Epithelial cell of esophagus (primary cell): ENCODE measurements at regions not wholly inside any gene's neighbourhood (a gene's known extent, or its start where the extent isn't known, plus 50 kb on each side); places are given as distances from the start of the nearest gene placed in this dataset.

Experiments
- DNase-seq: peaks from one replicate; pipeline ENCODE4 v3.0.0; 2010; ENCODE audit warnings: low read depth
- H3K4me3 ChIP-seq: 2 replicates; pipeline ENCODE4 v1.5.1; 2011; ENCODE audit warnings: mild to moderate bottlenecking, low read length, control low read depth
- TF ChIP-seq, protein P1 (sequence below): IDR thresholded peaks from 2 replicates; pipeline ENCODE4 v1.5.1; 2011; ENCODE audit warnings: low read depth, mild to moderate bottlenecking, low read length, control low read depth, inconsistent platforms; ENCODE audit not compliant: insufficient read depth; ENCODE audit errors: missing control alignments

DNA sequence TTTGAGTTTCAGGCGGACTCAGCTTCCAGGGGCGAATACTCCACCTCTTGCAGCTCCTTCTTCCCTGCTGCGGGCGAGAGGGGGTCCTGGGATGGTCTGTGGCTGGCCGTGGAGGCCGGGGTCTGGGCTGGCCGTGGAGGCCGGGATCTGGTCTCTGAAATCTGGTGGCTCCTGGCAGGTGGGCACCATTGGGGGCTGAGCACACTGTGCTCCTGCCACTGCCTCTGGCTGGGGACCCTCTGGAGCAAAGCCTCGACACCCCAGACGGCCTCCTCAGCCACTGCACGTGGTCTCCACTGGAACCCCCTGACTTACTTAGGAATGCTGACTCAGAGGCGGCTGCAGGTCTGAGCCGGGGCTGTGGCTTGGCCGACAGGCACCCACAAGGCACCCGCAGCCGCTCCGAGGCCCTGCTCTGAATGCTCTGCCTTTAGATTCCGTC is 100.1 kb upstream of the ALKAL2 start:
- DNase-seq, result no peak
- TF ChIP-seq, protein P1, sequence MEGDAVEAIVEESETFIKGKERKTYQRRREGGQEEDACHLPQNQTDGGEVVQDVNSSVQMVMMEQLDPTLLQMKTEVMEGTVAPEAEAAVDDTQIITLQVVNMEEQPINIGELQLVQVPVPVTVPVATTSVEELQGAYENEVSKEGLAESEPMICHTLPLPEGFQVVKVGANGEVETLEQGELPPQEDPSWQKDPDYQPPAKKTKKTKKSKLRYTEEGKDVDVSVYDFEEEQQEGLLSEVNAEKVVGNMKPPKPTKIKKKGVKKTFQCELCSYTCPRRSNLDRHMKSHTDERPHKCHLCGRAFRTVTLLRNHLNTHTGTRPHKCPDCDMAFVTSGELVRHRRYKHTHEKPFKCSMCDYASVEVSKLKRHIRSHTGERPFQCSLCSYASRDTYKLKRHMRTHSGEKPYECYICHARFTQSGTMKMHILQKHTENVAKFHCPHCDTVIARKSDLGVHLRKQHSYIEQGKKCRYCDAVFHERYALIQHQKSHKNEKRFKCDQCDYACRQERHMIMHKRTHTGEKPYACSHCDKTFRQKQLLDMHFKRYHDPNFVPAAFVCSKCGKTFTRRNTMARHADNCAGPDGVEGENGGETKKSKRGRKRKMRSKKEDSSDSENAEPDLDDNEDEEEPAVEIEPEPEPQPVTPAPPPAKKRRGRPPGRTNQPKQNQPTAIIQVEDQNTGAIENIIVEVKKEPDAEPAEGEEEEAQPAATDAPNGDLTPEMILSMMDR, result no peak
- no peak overlapping the region for H3K4me3 ChIP-seq

DNA sequence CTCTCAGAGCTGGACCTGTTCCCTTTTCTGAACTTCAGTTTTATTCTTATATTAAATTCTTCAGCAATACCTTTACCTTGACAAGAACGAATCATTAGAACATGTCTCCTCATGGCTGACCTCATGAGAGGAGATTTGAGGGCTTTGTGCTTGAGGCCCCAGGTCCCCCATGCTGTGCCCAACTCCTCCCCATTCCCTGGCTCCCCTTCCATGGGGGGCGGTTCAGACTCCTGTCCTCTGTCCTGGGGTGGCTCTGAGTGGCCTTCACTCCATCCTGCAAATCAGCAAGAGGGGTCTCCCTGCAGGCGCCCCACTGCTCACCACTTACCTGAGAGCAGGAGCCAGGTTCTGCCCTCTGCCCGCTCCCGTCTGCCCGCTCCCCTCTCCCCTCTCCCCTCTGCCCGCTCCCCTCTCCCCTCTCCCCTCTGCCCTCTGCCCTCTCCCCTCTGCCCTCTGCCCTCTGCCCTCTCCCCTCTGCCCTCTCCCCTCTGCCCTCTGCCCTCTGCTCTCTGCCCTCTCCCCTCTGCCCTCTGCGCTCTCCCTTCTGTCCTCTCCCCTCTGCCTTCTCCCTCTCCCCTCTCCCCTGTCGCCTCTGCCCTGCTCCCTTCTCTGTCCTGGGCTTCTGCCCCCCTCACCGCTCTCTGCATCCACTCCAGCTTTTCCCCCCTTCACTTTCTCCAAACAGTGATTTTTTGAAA is 98.7 kb upstream of the ALKAL2 start:
- no peak for DNase-seq
- TF ChIP-seq, protein P1, result no peak
- H3K4me3 ChIP-seq, result no peak overlapping the region

DNA sequence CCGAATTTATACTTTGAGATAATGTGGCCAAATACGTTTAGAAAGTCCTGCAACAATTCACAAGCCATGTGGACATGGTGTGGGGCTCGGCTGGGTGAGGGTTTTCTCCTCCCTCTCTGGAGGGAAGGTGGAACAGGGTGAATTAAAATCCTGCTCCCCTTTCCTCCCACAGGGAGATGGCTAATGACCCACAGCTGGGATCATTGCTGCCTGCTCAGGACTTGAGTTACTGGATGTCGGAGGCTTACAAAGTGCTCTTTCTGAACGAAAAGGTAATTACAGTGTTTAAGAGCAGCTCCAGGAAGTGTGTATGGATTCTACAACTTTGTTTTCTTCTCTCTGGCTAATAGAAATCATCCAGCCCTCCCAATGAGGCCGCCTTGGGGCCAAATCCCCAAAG is 97.9 kb upstream of the ALKAL2 start:
- no peak for DNase-seq
- TF ChIP-seq, protein P1, result no peak
- no peak overlapping the region for H3K4me3 ChIP-seq

DNA sequence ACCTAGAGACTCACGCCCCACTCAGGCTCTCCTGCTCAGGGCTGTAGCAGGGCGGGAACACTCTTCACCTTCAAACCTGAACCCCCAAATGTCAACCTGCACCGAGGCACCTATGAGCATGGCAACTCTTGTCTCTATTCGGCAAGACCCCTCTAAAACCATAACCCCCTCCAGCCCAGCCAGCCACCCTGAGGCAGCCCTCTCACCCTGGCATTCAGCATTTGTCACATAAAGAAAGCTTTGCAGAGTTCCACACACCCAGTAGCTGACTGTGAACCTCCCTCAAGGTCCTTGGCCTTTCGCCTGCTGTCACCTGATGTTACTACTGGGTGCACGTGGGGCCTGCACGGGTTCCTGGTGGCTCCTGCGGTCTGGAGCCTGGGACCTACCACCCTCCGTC is 97.2 kb upstream of the ALKAL2 start:
- no peak for DNase-seq
- TF ChIP-seq, protein P1, result no peak

DNA sequence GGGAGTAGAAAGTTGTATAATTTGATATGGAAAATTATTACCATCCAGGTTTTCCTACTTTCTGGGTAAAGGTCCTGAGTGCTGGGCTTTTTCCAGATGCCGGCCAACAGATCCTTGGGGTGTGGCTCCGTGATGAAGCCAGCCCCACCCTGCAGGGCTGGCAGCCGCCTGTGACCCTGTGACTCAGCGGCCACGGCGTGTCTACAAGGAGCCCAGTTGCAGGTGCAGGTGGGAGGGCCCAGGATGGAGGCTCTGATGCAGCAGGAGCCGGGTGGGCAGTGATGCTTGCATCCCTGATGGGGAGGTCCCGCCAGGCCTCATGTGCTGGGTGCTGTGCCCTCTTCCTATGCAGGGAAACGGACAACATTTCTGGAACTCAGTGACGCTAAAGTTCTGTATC is 96.0 kb upstream of the ALKAL2 start:
- peak; percentile 2 for DNase-seq
- H3K4me3 ChIP-seq, result no peak overlapping the region
- TF ChIP-seq, protein P1, result no peak

More for the DNA sequence above, 97.2 kb upstream of the ALKAL2 start:
- no peak overlapping the region for H3K4me3 ChIP-seq

DNA sequence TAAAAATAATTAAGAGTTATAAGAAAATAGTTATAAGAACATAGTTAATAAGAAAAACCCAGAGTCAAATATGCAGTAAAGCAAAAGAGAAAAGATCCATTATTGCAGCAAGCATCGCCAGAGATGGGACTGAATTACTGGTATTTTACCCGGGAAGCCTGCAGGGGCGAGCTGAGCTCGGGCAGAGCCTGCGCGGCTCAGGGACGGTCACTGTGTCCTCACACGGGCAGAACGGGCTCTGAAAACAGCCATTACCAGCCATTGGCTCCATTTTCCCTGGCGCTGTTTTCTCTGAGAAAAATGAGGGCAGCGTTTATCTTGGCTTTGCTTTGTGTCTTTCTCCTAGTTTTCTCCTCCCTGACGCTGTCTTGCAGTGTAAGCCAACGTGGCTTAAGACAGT is 95.3 kb upstream of the ALKAL2 start:
- TF ChIP-seq, protein P1, result no peak
- H3K4me3 ChIP-seq, result no peak overlapping the region
- DNase-seq, result no peak

DNA sequence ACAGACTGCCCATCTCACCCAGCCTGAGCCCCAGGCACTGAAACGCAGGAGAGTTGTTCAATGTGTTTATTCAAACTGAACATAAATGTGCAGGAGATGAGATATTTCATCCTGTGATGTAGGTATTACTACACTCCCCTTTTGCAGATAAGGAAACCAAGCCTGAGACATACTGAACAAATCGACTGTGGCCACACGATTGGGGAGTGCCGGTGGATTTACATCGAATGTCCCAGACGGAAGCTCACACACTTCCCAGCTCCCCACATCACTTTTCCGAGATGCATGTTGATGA is 94.8 kb upstream of the ALKAL2 start:
- TF ChIP-seq, protein P1, result no peak
- H3K4me3 ChIP-seq, result no peak overlapping the region
- no peak for DNase-seq
